ENCODE measurements at regions not wholly inside any gene's neighbourhood (a gene's known extent, or its start where the extent isn't known, plus 50 kb on each side); places are given as distances from the start of the nearest gene placed in this dataset.

DNA sequence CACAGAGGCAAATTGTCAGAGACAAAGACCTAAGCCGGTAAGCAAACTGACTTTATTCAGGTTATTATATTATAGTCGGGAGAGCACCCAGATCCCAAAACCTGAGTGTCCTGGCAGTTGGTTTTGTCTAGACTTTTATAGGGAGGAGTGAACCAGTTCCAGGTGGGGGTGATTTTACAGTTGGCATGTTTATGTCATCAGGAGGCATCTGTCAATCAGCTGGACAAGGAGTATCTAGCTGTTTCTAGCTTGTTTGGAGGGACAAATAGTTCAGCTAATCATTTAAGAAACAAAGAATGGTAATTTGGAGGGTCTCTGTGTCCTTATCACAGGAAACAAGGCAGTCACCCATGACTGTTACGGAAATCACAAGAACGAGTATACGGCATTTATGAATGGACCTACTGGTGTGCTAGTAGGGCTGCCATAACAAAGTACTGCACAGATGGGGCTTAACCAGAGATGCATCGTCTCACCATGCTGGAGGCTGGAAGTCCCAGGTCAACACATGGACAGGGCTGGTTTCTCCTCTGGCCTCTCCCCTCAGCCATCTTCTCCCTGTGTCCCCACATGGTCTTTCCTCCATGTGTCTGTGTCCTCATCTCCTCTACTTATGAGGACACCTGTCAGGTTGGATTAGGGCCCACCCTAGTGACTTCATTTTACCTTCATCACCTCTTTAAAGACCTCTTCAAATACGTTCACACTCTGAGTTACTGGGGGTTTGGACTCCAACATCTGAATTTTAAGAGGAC lies 122.7 kb downstream of the LY86 start:
- Histone ChIP-seq H3K27me3 (no peaks in the 10 kb centered on the region), H3K9me3 (no peaks in the 10 kb centered on the region), H3K4me3 (no peak overlapping the region), H3K4me1 (no peaks in the 10 kb centered on the region), H3K36me3 (no peaks in the 10 kb centered on the region), H3K27ac (no peak overlapping the region)
- intact Hi-C loops (cut with DNase I; ENCODE audit: low total_unique reads): no loop called here
- no peak for DNase-seq
- TF ChIP-seq POLR2A (IDR thresholded peaks at IDR 0.05): no peak
- no peak for TF ChIP-seq CTCF (IDR thresholded peaks at IDR 0.05)

DNA sequence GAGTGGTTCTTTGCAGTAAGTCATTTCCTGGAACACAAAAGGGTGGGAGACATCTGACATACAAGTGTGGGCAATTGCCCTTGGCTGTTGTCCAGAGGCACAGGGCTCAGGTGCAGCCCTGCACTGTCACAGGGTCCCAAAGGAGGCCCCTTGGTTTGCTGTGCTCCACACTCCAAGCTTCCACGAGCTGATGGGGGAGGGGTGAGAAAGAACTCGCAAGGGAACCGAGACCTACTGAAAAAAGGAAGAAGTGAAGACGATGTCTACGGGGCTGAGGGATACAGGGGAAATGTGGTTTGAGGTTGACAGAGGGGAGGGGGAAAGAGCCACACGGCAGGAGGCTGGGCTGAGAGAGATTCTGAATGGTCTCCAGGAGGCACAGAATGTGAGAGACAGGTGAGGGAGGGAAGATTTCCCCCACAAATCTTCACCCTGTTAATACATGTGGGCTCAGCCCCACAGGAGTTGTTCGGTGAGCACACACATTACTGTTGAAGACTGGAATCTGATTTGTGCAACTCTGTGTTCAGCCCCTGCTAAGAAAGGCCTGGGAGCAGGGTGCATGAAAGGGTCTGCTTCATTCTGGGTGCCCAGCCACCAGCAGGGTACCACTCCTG lies 123.4 kb downstream of the LY86 start:
- H3K27me3 ChIP-seq: no peaks in the 10 kb centered on the region

GRCh38 chr6:6712449-6713403 lies 124.2 kb downstream of the LY86 start:
- no peak overlapping the region for H3K4me3 ChIP-seq
- TF ChIP-seq POLR2A (IDR thresholded peaks at IDR 0.05) (no peak), CTCF (IDR thresholded peaks at IDR 0.05) (no peak)
- H3K4me1 ChIP-seq: no peaks in the 10 kb centered on the region
- H3K27ac ChIP-seq: no peak overlapping the region
- no peaks in the 10 kb centered on the region for H3K9me3 ChIP-seq
- intact Hi-C loops (cut with DNase I; ENCODE audit: low total_unique reads): no loop called here
- DNase-seq: no peak
- no peaks in the 10 kb centered on the region for H3K27me3 ChIP-seq
- H3K36me3 ChIP-seq: no peaks in the 10 kb centered on the region

More for the DNA sequence above, 123.4 kb downstream of the LY86 start:
- Histone ChIP-seq H3K36me3 (no peaks in the 10 kb centered on the region), H3K27ac (no peak overlapping the region), H3K4me3 (no peak overlapping the region), H3K9me3 (no peaks in the 10 kb centered on the region), H3K4me1 (no peaks in the 10 kb centered on the region)
- intact Hi-C loops (cut with DNase I; ENCODE audit: low total_unique reads): no loop called here
- TF ChIP-seq CTCF (IDR thresholded peaks at IDR 0.05): no peak
- no peak for TF ChIP-seq POLR2A (IDR thresholded peaks at IDR 0.05)
- no peak for DNase-seq

GRCh38 chr6:6713657-6714056 lies 125.1 kb downstream of the LY86 start:
- Histone ChIP-seq H3K36me3 (no peaks in the 10 kb centered on the region), H3K4me3 (no peak overlapping the region), H3K9me3 (no peaks in the 10 kb centered on the region), H3K4me1 (no peaks in the 10 kb centered on the region), H3K27me3 (no peaks in the 10 kb centered on the region), H3K27ac (no peak overlapping the region)
- TF ChIP-seq CTCF (IDR thresholded peaks at IDR 0.05): no peak
- TF ChIP-seq POLR2A (IDR thresholded peaks at IDR 0.05): no peak
- no peak for DNase-seq
- intact Hi-C loops (cut with DNase I; ENCODE audit: low total_unique reads): no loop called here

Measured in uterus (tissue), 3 donors.